HG03064 (cell line): ENCODE measurements at regions not wholly inside any gene's neighbourhood (a gene's known extent, or its start where the extent isn't known, plus 50 kb on each side); places are given as distances from the start of the nearest gene placed in this dataset.

Experiments used
- ATAC-seq: cut with Tn5 transposase; IDR thresholded peaks from one replicate; pipeline ENCODE4 v1.9.1; 2021; ENCODE audit warnings: low read depth; ENCODE audit not compliant: unreplicated experiment

GRCh38 chr4:41865306-41865980 lies 69.8 kb upstream of the TMEM33 start:
- no peak for ATAC-seq

- no peak for ATAC-seq
These were observed 76.1 kb upstream of the TMEM33 start for GRCh38 chr4:41859087-41859486.

DNA sequence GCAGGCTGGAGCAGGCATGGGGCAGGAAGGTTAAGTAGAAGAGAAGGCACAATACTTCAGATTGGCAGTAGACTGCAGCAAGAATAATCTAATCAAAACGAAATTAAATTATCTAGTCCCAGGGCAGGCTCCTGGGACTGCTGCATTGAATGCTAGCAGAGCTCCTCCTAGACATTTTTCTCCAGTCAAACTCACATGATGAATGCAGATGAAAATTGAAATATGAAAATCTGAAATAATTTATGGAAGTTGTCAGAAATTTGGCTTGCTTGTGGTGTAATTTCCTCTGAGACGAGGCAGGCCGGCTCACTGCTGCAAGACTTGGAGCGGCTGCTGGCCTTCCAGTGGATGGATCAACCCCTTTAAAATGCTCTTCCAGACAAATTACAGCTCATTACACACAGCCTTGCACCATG lies 78.0 kb upstream of the TMEM33 start:
- ATAC-seq: no peak

- ATAC-seq: no peak
These were observed 78.4 kb upstream of the TMEM33 start for GRCh38 chr4:41856797-41857196.

DNA sequence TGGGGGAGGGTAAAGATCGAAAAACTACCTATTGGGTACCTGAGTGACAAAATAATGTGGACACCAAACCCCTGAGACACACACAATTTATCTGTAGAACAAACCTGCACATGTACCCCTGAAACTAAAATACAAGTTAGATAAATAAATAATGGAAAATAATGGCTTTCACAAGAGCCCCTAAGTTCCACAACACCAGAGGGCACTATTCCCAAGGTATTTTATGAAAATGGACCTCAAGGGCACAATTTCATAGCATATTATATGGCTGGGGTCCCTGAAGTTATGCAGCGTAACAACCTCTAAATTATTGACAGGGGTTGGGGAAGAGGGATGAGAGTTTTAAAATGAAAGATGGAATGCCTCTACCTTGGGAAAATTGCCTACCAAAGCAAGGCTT lies 81.3 kb upstream of the TMEM33 start:
- no peak for ATAC-seq

GRCh38 chr4:41852229-41852628 lies 83.0 kb upstream of the TMEM33 start:
- ATAC-seq: no peak

GRCh38 chr4:41851621-41852020 lies 83.6 kb upstream of the TMEM33 start:
- ATAC-seq: no peak

DNA sequence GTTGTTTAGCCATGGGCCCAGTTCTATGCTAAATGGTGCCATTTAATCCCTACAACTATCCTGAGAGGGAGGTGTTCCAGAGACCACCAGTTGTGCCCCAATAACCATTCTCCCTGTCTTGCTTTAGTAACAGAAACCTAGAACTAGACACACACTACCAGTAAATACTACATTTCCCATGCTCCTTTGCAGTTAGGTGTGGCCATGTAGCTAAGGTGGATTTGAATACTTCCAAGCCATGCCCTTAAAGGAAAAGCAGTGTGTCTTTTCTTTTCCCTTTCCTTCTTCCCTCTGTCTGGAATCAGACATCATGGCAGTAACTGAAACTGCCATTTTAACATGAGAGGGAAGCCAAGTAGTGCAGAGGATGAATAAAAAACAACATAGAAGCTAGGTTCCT lies 90.9 kb upstream of the TMEM33 start:
- ATAC-seq: no peak

DNA sequence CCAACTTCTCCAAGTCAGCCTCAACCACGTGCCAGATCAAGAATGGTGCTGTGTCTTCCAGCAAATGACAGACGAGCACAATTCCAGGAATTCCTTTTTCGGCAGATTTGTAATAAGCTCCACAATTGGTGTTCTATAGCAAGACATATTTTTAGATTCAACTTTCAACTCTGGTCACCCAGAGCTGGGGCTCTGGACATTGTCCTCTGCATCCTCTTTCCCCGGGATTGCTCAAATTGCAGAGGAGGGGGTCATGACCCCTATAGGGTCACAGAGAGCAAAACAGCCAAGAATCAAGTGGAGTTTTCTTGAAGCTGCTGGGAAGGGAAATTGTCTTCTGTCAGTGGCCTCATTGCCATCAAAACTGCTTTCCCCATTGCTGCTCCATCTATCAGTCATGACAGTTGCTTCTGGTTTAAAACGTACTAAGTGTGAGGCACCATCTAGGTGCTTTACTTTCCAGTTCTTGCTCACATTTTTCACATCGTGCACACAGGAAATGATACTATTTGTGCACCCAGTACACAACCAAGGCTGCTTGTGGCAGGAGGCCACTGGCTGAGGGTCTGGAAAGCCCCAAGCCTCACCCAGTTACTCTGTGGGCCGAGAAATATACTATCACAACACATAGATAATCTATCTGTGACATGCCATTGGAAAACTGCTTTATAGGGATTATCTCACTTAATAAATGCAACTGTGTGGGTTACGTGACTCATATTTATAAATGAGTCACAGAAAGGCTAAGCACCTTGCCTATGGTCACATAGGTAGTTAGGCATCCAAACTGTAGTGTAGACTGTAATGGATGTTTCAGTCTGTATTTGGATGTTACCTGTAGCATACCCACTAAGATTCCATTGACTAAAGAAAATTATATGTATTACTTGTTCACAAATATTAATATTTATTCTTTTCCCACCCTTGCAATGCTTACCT lies 91.7 kb upstream of the PHOX2B start:
- no peak for ATAC-seq

- ATAC-seq: no peak
These were observed 90.1 kb upstream of the PHOX2B start for GRCh38 chr4:41838590-41838989.

GRCh38 chr4:41835321-41835995 lies 86.9 kb upstream of the PHOX2B start:
- no peak for ATAC-seq

DNA sequence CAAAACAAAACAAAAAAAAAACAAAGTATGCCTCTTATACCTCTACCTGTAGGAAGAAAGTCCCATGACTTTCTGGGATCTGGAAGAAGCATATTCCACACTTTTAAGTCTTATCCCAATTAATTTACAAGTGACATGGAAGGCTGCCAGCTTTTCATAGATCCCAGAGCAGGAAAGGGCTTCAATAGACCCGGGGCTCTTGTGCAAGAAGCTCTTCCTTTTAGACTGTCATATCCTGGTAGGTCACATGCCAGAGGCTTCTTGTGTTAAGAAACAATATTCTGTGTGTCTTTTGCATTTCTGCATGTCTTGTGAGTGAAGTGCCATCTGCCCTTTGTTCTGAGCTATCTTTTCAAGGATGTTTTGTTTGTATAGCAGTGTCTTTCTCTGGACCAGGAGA lies 84.4 kb upstream of the PHOX2B start:
- no peak for ATAC-seq

- ATAC-seq: no peak
These were observed 73.8 kb upstream of the PHOX2B start for GRCh38 chr4:41822325-41822724.

GRCh38 chr4:41820473-41820872 lies 71.9 kb upstream of the PHOX2B start:
- ATAC-seq: no peak

DNA sequence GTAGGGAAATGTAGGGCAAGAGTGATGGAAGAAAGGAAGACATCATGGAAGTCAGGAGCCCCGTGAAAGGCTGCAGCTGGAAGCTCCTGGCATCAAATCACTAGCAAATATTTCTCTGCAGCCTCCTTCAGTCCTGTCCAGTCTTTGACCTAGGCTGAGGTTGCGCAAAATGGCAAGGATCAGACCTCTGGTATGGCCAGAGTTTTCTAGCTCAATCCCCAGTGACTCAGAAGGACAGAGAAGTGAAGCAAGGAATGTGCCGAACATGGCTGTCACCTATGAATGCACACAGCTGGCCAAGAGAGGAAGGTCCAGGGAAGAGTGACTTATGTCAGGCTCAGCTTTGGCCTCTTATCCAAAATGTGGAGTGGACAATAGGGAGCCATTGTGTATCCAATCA lies 71.1 kb upstream of the PHOX2B start:
- no peak for ATAC-seq

DNA sequence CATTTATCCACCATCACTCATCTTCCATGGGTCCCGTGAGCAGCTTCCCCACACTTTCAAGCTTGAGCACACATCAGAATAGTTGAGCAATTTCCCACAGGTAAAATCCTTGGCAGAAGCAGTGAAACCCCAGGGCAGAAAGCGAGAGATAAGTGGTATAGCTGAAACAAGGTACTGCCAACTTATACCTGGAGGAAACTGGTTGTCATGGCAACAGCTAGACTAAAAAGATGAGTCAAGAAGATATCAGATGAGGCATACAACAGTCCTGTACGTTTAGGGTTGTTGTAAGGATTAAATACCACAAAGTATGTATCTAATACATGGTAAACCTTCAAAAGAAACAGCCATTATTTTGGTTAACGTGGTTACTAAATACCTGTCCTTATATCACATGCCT lies 66.9 kb upstream of the PHOX2B start:
- ATAC-seq: no peak

GRCh38 chr4:41814565-41814964 lies 66.0 kb upstream of the PHOX2B start:
- ATAC-seq: no peak

DNA sequence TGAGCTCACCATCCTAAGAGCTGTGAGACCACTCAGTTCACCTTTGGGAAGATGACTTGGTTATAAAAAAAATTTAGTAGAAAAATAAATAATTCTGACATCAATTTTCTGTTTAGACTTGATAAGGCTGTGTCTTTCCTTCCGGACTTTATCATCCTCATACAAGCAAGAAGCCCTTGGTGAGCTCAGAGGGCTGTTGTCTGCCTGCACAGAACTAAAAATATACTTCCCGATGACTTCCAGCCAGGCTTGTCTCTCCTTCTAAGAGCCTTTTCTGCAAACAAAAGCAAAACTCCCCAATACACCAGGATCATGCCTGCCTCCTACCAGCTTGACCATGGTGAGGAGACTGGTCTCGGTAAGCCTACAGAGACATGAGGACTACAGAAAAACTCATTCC lies 58.3 kb upstream of the PHOX2B start:
- ATAC-seq: no peak

- ATAC-seq: no peak
These were observed 54.1 kb upstream of the PHOX2B start for GRCh38 chr4:41802590-41802989.

GRCh38 chr4:41799126-41799525 lies 50.6 kb upstream of the PHOX2B start:
- ATAC-seq: no peak
